HUES48 (cell line): ENCODE measurements at regions not wholly inside any gene's neighbourhood (a gene's known extent, or its start where the extent isn't known, plus 50 kb on each side); places are given as distances from the start of the nearest gene placed in this dataset.
A peak's percentile ranks its signal among the peaks of the same experiment; 100 is the strongest.

Experiments used
- H3K27ac ChIP-seq: one replicate; pipeline ENCODE4 v1.7.0; 2013; ENCODE audit warnings: low read depth, low read length, inconsistent platforms
- H3K27me3 ChIP-seq: 2 replicates; pipeline ENCODE4 v1.6.1; 2013; ENCODE audit warnings: mild to moderate bottlenecking, low read length; ENCODE audit not compliant: control insufficient read depth, insufficient read depth
- H3K36me3 ChIP-seq: 2 replicates; pipeline ENCODE4 v1.6.1; 2013; ENCODE audit warnings: low read length; ENCODE audit not compliant: control insufficient read depth, insufficient read depth
- H3K4me1 ChIP-seq: 2 replicates; pipeline ENCODE4 v1.6.1; 2013; ENCODE audit warnings: mild to moderate bottlenecking, low read length; ENCODE audit not compliant: control insufficient read depth, insufficient read depth
- H3K4me3 ChIP-seq: 2 replicates; pipeline ENCODE4 v1.5.1; 2013; ENCODE audit warnings: mild to moderate bottlenecking, low read depth, low read length
- H3K9ac ChIP-seq: 2 replicates; pipeline ENCODE4 v1.6.1; 2013; ENCODE audit warnings: mild to moderate bottlenecking, low read depth, low read length, moderate library complexity
- H3K9me3 ChIP-seq: 2 replicates; pipeline ENCODE4 v1.6.1; 2013; ENCODE audit warnings: low read length; ENCODE audit not compliant: control insufficient read depth, insufficient read depth

DNA sequence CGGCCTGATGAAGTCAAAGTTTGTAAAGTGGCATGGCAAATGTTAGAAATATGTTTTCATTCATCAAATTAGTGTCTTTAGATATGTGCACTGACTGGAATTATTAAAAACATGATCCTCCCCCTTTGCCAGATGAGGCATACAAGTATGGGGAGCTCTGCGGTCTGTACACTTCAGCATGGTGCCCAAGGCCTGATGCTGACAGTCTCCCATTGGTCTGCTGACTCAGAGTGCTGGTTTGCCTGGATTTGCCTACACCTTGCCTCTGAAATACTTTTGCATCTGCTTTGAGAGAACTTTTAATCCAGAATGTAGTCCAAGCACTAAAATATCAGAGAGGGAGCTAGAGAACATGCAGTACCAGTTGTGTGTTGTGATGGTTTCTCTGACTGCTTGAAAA lies 354.3 kb upstream of the ACTBL2 start:
- Histone ChIP-seq H3K4me1 (peaks cover 28% of the 10 kb centered on the region), H3K27ac (no peak overlapping the region), H3K9me3 (no peaks in the 10 kb centered on the region), H3K9ac (no peak overlapping the region), H3K27me3 (no peaks in the 10 kb centered on the region), H3K4me3 (no peak overlapping the region), H3K36me3 (no peaks in the 10 kb centered on the region)

DNA sequence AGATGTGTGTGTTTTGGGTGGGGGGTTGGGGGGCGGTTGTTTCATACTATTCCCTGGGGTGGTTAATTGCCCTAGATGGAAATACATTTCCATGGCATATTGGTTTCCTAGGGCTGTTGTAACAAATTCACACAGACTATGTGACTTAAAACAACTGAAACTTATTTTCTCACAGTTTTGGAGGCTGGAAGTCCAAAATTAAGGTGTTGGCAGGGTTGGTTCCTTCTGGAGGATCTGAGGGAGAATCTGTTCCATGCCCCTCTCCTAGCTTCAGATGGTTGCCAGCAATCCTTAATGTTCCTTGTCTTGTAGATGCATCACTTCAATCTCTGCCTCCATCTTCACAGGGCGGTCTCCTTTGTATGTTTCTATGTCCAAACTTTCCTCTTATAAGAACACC lies 353.7 kb upstream of the ACTBL2 start:
- Histone ChIP-seq H3K27ac (no peak overlapping the region), H3K9me3 (no peaks in the 10 kb centered on the region), H3K27me3 (no peaks in the 10 kb centered on the region), H3K4me1 (peaks cover 22% of the 10 kb centered on the region), H3K4me3 (no peak overlapping the region), H3K36me3 (no peaks in the 10 kb centered on the region), H3K9ac (no peak overlapping the region)

DNA sequence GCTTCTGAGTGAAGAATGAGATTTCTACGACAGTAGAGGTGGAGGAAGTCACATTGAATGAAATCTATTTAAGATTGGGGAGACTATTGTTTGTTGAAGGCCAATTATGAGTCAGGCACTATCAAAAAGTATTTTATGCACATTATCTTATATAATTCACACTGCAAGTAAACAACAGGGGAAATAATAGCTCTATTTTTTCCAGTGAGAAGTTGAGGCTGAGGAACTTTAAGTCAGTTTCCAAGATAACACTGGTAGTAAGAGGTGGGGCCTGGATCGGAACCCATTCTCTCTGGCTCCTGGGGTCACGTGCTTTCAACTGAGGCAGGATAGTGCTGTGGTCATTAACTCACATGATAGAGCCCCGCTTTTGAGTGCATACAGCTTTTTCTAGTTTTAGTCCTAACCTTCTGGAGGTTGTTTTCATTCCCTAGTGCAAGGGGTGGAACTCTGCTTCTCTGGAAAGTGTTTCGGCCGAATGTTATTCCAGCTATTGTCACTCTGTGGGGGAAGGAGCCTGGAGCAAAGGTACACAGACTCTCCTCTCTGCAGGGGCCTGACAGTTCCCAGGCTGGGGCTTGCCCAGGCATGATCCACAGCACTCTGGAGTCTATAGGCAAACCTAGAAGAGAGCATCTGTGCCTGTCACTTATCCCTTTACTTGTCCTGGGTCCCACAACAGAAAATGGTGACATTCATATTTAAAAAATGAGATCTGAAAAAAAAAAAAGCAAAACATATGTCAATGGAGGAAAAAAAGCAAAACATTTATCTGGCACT lies 352.4 kb upstream of the ACTBL2 start:
- Histone ChIP-seq H3K36me3 (no peaks in the 10 kb centered on the region), H3K27ac (peak overlapping the region; percentile 83), H3K4me1 (peaks cover 18% of the 10 kb centered on the region), H3K4me3 (no peak overlapping the region), H3K27me3 (no peaks in the 10 kb centered on the region), H3K9me3 (no peaks in the 10 kb centered on the region), H3K9ac (peak overlapping the region; percentile 27)

DNA sequence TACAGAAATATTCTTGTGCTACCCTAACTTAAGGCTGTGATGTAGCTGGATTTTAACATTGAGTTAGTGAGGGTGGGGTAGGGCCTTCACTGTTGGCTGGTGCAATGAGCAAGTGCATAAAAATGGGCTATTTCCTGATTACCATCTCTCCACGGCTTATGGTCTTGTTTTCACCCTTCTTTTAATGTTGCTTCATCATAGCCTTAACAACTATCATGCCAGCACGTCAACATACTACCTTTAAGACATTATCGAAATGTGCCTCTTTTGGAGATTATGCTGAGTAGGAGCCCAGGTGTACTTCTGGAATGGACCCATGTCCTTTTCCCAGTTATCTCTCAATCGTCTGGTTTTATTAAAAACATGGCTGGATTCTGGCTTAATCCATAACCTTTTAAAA lies 350.9 kb upstream of the ACTBL2 start:
- H3K27ac ChIP-seq: no peak overlapping the region
- peaks cover 18% of the 10 kb centered on the region for H3K4me1 ChIP-seq
- H3K27me3 ChIP-seq: no peaks in the 10 kb centered on the region
- H3K36me3 ChIP-seq: no peaks in the 10 kb centered on the region
- H3K4me3 ChIP-seq: no peak overlapping the region
- H3K9ac ChIP-seq: no peak overlapping the region
- no peaks in the 10 kb centered on the region for H3K9me3 ChIP-seq

- Histone ChIP-seq H3K27me3 (no peaks in the 10 kb centered on the region), H3K27ac (no peak overlapping the region), H3K36me3 (no peaks in the 10 kb centered on the region), H3K9me3 (no peaks in the 10 kb centered on the region), H3K9ac (no peak overlapping the region), H3K4me1 (peaks cover 18% of the 10 kb centered on the region), H3K4me3 (no peak overlapping the region)
These were observed 350.3 kb upstream of the ACTBL2 start for GRCh38 chr5:57832875-57833274.

- Histone ChIP-seq H3K27me3 (no peaks in the 10 kb centered on the region), H3K9me3 (no peaks in the 10 kb centered on the region), H3K4me1 (peaks cover 18% of the 10 kb centered on the region), H3K9ac (no peak overlapping the region), H3K4me3 (no peak overlapping the region), H3K36me3 (no peaks in the 10 kb centered on the region), H3K27ac (no peak overlapping the region)
These were observed 349.3 kb upstream of the ACTBL2 start for GRCh38 chr5:57831932-57832331.

DNA sequence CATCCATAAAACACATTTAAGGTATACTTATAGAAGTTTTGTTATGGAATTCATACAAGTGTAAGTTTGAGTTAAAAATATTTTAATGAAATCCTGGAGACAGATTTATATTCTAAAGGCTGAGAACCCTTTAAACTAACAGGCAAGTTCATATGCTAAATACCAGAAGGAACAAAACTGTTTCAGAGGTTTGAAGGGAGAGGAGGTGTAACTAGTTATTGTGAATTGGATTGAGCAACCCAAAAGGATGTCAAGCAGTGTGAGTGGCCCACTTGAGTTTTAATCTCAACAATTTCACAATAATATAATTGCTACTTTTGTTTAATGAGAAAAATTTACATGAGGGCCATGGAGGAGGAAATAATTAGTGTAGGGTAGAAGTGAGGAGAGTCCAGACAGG lies 348.5 kb upstream of the ACTBL2 start:
- Histone ChIP-seq H3K4me3 (no peak overlapping the region), H3K9me3 (no peaks in the 10 kb centered on the region), H3K36me3 (no peaks in the 10 kb centered on the region), H3K27me3 (no peaks in the 10 kb centered on the region), H3K27ac (no peak overlapping the region), H3K4me1 (peaks cover 15% of the 10 kb centered on the region), H3K9ac (no peak overlapping the region)

DNA sequence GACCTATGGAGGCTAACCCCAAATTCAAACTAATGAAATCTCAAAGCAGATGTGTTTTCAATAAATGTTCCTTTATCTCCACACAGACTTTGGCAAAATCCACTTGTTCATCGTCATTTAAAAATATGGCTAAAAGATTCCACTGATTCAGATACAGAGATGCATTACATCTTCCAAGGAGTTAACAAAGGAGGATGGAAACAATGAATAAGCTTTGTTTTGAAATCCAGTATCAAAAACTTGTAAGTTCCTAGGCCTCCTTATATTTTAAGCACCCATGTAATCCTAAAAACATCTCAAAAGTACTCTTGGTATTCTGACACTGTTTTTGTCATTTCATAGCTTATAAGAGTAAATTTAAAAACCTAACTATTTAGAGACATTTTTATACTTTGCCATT lies 345.6 kb upstream of the ACTBL2 start:
- Histone ChIP-seq H3K27me3 (no peaks in the 10 kb centered on the region), H3K4me3 (no peak overlapping the region), H3K4me1 (no peaks in the 10 kb centered on the region), H3K9ac (no peak overlapping the region), H3K27ac (no peak overlapping the region), H3K9me3 (no peaks in the 10 kb centered on the region), H3K36me3 (no peaks in the 10 kb centered on the region)

- no peak overlapping the region for H3K27ac ChIP-seq
- H3K9me3 ChIP-seq: peaks cover 6% of the 10 kb centered on the region; the same call in 1 of the 2 replicates
- no peaks in the 10 kb centered on the region for H3K36me3 ChIP-seq
- H3K4me1 ChIP-seq: no peaks in the 10 kb centered on the region
- H3K27me3 ChIP-seq: no peaks in the 10 kb centered on the region
- no peak overlapping the region for H3K4me3 ChIP-seq
- H3K9ac ChIP-seq: no peak overlapping the region
These were observed 342.5 kb upstream of the ACTBL2 start for GRCh38 chr5:57825031-57825686.

- Histone ChIP-seq H3K27me3 (no peaks in the 10 kb centered on the region), H3K36me3 (no peaks in the 10 kb centered on the region), H3K9me3 (peaks cover 6% of the 10 kb centered on the region; the same call in 1 of the 2 replicates), H3K27ac (no peak overlapping the region), H3K4me1 (no peaks in the 10 kb centered on the region), H3K4me3 (no peak overlapping the region), H3K9ac (no peak overlapping the region)
These were observed 342.0 kb upstream of the ACTBL2 start for GRCh38 chr5:57824623-57825022.

DNA sequence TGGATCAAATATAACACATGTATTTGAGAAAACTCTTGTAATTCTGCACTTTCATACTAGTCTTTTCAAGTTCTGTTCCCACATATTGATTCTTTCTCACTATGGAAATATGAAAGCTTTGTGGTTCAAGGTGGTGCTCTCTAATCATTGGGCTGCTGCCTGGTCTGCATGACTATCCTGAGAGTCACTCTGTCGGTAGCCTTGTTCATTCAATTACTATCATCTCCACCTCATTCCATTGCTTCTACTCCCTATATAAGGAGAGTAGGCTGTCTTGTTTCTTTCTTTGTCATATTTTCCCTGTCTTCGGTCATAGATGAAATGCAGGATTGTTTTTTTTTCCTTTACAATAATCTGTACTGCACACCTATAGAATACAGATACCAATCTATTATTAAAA lies 341.4 kb upstream of the ACTBL2 start:
- Histone ChIP-seq H3K27me3 (no peaks in the 10 kb centered on the region), H3K4me1 (no peaks in the 10 kb centered on the region), H3K36me3 (no peaks in the 10 kb centered on the region), H3K9ac (no peak overlapping the region), H3K4me3 (no peak overlapping the region), H3K9me3 (peaks cover 6% of the 10 kb centered on the region; the same call in 1 of the 2 replicates), H3K27ac (no peak overlapping the region)
